GM21367 (cell line): ENCODE measurements at regions not wholly inside any gene's neighbourhood (a gene's known extent, or its start where the extent isn't known, plus 50 kb on each side); places are given as distances from the start of the nearest gene placed in this dataset.

Experiments
- ATAC-seq: cut with Tn5 transposase; IDR thresholded peaks from one replicate; pipeline ENCODE4 v1.9.1; 2021; ENCODE audit not compliant: unreplicated experiment

DNA sequence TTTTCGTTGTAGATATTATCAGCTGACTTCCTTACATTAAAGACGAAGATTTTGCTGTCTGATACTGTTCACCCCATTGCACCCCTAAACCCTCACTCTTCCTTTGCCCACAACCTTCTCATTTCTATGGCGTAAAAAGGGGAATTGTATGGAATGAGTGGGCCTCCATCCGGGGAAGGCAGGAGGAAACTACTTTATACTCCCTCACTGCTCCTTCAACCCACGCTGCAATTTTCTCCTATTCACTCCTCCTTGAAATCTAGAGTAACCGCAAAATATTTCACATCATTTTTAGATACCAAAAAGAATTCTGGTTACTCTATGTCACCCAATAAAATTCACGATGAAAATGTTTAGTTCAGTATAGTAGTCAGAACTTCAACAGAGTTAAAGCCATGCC lies 330.8 kb downstream of the DIRAS2 start:
- no peak for ATAC-seq

DNA sequence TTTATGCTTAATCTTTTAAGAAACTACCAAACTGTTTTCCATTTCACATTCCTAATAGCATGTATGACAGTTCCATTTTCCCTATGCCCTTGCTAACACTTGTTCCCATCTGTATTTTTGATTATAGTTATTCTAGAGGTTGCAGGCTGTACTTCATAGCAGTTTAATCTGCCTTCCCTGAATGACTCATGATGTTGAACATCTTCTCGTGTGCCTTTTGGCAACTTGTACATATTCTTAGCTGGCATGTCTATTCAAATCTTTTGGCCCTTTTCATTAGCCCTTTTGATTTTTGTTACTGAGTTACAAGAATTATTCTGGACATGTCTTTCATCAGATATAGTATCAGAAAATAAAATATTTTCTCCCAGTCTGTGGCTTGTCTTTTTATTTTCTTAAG lies 320.3 kb downstream of the DIRAS2 start:
- no peak for ATAC-seq

DNA sequence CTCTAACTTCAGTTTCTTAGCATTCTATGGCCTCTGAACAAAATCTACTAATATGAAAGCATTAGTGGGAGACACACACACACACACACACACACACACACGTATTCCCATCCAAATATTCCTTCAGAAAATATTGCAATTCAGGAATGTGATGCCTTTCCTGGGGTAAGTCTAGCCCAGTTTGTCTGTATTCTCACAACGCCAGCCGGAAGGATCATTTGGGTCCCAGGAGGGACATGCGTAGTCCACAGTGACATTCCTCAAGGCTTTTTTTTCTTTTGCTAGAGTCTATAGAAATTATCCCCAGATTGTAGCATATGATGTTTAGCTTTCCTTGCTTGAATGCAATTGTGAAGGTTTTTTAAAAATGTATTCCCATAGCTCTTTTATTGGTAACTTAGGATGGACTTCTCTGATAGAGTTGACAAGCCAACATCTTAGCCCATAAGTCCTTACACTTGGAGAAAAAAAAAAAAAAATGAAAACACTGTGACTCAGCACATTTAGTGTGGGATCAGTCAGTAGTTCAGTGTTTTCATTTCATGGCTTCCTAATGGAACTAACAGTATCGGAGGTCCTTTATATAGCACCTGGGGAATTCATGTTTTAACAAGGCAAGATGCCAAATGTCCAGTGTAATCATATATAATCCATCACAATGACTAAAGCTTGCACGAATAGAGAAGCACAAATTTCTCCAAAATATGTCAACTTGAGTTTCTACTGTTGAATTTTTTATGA lies 316.5 kb downstream of the DIRAS2 start:
- ATAC-seq: no peak

DNA sequence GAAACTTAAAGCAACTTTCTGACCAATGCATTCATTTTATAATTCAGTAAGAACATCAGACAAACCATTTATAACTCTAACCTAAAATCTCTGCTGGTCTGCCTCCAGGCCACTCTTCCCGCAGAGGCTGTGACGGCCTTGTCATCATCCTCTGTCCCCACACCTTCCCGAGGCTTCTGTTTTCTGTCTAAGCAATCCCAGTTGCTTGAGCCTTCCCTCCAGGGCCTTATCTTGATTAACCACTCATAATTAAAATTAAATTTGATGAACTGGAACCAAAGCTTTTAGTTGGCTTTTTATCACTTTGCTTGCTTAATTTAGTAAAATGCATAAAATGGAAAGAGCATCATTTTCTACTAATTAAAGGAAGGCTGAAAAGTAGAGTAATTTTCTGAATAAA lies 312.4 kb downstream of the DIRAS2 start:
- ATAC-seq: no peak

DNA sequence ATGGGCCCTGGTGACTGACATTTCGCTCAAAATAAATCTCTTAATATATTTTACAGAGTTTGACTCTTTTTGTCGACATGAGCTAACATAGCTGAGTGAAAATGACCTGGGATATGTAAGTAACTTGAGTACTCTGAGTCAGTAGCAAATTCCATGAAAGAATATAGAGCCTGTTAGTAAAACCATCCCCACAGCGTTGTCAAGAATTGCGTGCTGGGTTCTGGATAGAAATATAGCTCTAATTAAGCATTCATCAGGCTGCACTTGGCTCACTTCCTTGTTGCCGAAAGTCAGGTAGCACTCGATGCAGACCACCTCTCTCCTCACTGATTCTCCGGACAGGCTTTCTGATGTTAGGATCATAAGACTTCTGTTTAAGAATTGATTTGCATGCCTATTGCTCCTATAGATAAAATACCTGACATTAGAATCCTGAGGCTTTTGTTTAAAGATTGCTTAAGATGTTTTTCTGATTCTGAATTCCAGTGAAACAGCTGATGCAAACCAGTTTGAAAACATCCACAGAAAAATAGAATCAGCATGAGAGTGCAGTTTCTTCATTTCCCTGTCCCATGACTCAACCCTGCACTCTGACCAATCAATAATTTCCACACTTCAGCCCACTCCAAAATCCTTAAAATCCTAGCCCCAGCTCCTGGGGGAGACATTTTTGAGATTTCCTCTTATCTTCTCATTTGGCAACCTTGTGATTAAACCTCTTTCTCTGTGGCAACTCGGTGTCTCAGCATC lies 310.6 kb downstream of the DIRAS2 start:
- ATAC-seq: no peak

DNA sequence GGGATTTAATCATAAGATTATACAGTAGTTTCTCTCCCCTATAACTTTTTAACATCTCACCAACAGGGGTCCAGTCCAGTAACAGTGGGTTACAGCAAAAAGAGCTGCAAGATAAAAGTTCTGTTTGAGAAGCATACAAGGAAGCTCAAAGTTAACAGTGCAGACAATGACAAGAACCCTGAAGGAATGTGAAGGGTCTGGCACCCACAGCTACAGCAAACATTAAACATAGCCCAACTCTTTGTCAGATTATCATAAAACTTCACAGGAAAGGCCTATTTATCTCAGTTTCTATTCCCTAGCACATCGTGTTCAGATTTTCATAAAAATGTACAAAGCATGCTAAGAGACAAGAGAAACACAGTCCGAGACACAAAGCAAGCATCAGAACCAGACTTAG lies 309.4 kb downstream of the DIRAS2 start:
- no peak for ATAC-seq

DNA sequence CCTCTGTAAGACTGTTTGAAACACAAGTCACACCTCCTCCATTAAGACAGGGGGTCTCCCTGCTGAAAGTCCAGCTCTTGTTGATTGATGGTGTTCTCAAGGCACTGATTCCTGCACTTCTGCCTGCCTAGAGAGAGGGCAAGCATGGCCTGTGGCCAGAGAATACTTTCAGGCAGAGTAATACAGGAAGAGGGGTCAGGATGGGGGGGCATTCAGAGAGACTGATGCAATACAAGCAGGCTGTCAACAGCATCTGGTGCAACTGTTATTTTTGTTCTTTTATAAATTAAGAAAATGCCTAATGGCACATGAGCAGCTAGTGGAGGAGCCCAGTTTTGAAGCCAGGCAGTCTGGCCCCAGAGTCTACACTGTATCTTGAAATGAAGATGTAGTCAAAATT lies 302.2 kb downstream of the DIRAS2 start:
- ATAC-seq: no peak

DNA sequence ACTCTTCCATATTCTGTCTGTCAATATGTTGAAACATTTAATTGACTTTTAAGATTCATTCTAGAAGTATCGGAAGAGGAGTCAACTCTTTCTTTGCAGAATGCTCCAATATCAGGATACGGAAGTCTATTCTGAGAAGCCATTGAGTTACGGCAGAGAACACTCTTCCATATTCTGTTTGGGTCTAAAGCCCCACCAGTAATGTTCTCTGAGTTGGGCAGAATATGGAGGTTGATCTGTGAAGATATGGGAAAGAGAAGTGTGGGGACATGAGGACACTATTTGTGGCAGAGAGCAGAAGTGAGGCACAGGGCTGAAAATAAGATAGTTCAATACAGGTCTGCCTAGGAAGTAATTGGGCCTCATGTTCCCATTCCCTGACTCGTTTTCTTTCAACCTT lies 300.0 kb downstream of the DIRAS2 start:
- ATAC-seq: no peak

DNA sequence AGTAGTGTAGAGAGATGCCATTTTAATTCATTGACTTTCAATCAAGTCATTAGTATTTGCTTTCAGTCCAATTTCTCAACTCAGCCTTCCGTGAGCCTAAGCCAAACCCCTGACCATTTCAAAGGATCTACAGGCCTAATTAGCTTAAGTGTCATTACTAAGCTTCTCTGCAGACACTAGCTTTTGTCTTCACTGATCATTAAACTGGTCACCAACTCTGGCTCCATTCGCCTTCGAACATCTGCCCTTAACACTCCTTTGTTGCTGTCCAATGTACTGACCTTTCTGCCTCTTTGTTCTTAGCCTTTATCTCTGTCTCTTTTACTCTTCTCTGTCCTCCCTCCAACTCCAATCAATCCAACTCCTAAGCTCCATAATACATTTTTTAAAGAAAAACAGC lies 299.3 kb downstream of the DIRAS2 start:
- ATAC-seq: no peak

DNA sequence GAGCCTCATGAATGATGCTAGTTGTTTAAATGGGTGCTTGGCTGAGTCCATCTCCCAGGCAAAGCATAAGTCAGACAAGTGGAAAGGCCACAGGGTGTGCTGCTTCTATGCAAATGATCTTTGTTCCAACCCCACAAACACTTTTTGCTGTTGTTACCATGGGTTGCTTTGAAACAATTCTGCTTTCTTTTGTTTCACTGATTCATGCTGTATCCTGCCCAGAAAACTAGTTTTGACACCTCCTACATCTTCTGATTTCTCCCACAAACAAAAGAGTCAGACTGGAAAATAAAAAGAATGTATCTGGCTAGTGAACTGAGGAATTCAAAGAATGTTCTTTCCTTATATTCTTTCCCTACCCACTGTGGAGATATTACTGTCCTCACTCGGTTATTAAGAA lies 298.6 kb downstream of the DIRAS2 start:
- ATAC-seq: no peak

DNA sequence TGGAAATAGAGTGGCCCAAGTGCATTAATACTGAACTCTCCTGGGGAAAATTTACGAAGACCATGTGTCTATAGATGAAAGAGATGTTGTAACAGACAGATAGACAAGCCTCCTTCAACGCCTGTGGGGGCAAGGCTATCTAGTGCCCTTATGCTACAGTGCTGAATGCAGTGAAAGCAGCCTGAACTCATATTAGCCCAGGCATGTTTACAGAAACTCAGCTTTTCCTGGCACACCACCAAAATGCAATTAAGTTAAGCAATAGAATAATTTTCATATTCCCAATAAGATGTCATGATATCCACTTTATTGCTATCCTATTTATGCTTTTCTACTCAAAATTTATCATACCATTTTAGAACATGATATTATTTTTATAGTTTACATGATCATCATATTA lies 277.0 kb downstream of the DIRAS2 start:
- ATAC-seq: no peak

DNA sequence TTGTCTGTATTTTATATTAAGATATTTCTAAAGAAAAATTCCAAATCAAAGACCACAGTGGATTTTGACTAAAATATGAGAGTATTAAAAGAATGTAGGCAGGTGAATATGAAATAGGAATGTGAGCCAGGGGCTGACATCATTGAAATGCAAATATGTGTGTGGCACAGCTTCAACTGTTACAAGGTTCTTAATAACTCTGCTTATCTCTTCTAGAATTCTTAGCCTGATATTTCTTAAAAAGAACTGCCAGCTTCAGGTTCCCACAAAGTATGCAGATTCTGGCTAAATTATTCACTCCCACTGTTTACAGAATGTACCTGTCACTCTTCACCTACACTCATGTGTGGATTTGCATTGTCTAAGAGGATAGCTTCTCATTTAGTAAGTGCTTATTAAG lies 274.4 kb downstream of the DIRAS2 start:
- no peak for ATAC-seq

DNA sequence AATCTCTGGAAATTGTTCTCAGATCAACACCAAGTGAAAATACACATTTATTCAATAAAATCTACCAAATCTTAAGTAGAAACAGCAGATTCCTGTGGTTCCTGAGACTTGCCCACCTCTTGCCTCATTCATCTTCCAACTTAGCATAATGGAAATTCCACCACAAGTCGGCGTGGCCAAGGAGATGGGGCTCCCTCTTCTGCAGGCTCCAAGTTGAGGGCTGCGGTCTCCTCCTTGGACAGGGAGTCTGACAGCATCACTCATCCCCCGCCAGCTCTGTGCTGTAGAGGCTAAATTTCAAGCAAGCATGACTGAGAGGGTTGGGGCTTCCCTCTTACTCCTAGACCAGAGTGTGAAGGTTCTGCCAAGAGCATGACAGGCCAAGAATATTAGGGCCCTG lies 273.7 kb downstream of the DIRAS2 start:
- ATAC-seq: no peak

DNA sequence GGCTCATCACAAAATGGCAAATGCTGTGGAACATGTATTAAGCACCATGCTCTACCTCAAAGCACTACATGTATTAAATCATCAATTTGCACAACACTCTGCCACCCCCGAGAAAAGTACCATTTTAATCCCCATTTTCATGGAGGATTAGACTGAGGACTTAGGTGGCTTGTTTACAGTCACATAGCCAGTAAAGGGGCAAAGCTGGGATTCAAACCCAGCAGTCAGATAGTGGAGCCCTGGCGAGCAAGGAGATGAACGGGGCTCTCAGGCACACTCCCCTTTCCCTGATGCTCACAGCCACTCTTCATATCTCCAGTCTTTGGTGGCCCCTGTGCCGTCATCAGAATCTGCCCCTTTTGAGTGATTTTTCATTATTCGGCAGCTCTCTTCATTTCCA lies 262.9 kb downstream of the DIRAS2 start:
- no peak for ATAC-seq

DNA sequence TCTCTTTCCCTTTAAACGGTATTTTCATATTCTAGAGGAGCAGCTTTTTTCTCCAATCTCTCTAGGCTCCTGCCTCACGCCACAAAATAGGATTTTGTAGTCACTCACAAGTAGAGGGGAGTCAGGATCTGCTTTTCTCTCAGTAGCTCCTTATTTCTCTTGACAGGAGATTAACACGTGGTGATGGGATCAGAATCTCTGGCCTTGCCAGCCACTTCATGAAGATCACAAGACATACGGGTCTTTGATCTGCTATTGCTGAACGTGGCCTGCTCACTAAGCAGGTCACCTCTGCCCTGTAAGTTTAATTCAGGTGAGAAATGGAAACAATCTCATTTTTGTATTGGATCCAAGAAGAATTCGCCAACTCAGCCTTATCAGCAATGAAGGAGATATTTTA lies 257.5 kb downstream of the DIRAS2 start:
- ATAC-seq: no peak

DNA sequence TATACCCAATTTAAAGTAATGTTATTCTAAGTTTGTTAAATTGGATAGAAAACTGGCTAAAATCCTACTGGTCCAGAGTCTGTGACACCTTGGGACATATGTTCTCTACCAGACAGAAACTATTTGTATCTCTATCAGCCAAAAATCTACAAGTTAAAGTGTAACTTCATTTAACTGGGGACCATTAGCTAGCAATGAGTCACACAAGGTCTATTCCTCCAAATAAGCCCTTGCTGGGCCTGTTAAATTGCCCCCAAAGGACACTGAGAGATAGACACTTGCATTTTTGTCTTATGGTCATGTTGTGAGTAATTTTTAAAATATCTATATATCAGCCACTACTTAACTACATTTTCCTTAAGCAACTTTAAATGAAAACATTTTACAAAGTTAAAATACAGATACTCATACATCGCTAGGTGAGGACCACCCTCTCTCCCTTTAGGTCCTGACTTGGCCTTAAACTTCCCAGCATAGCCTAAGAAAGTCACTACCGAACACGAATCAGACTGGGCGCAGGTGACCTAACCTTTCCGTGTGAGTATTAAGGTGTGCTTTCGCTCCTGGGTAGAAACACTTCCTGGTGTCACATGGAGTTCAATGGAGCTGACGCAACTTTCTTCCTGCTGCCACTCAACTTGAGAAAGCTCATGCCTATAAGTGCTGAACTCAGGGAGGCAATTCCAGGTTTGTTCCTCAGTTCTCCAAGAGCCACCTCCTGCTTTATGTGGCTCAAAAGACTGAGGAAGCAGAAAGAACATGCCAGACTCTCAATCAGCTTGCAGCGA lies 249.1 kb downstream of the DIRAS2 start:
- ATAC-seq: no peak

DNA sequence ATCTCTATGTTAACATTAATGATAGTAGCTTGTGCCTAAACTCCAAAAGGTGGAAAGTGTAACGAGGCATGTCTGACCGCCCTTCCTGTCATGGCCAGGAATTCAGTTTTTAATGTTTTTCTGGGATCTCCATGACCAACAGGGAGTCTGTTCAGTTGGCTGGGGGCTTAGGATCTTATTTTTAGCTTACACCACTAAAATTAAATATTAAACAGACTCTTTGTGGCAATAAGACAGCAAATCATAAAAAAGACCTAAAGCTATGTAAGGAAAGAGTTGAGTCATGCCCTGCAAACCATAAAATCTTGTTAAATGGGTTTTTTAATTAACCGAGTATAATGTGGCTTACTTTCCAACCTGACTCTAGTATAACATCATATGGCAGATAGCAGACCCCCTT lies 247.8 kb downstream of the DIRAS2 start:
- no peak for ATAC-seq

DNA sequence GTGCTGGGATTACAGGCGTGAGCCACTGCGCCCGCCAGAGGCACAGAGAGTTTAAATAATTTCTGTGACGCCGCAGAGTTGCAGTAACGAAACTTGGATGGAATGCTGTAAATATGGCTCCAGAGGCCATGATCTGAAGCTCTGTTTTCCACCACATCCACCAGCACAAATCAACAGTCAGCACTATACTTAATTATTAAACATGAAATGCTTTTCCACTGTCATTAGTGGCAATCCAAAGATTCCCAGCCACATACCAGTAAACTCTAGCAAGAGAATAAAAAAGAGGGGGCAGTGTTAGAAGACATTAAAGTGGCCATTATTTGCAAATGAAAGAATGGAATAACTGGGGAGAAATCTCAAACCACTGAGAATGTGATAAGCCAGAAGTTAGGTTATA lies 242.5 kb downstream of the DIRAS2 start:
- ATAC-seq: no peak

DNA sequence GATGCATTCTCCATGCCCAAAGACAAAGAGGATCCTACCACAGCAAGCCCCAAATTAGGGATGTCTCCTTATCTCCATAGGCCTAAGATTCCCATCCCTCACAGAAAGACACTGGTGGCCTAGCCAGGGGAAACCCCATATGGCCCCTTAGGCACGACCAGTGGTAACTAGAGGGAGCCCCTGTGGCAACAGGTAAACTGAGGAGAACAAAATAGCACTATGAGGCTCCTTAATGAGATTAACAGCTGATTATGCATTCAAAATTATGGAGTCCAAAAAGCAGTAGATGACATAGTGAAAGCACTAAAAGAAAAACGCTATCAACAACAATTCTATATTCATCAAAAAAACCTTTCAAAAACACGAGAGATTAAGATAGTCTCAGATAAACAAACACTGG lies 234.0 kb downstream of the DIRAS2 start:
- ATAC-seq: no peak

DNA sequence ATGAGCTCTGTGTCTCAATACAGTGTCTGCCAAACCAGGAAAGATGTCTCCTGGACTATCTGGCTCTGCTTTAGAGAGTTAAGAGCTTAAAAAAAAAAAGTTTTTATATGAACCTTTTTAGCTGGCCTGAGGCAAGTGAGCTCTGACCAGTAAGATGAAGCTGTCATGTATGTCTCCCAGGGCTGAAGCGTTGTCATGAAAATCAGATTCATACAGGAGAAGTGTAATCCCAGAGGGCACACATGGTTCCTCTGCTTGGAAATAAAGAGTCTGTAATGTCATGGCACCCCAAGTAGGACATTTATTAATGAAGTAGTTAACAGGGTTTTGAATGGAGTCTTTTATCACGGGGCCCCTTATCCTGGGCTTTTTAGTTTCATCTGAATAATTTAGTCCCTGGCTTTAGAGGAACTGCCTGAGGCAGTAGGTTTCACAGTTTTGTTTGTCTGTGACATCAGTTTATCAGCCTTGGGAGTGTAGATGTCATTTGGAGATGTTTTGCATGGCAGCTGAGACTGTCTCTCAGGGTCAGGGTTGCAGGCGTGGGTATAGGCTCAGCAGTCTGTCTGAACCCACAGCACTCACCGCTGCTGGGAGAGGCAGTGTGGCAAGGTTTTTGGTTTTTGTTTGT lies 223.3 kb downstream of the DIRAS2 start:
- ATAC-seq: no peak

DNA sequence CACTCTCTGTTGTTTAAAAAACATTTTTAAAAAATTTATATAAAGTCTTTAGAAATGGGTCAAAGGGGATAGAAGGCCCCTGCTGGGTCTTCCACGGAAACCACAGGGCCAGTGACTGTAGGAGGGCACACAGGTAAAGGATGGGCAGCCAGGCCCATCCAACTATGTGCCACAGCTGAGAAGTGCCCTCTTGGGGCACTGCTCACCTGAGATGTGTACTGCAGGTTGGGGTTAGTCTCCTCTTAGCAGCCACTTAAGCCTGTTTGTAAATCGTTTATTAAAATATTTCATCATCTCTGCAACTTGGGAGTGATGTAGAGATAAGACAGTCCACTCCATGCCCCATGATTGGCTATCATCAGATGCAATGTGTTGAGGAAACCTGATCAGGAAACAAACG lies 222.4 kb downstream of the DIRAS2 start:
- ATAC-seq: no peak
